ENCODE measurements at regions not wholly inside any gene's neighbourhood (a gene's known extent, or its start where the extent isn't known, plus 50 kb on each side); places are given as distances from the start of the nearest gene placed in this dataset.
"Not testable (repeated sequence)": the region's sequence is repeated elsewhere in the genome, so short reads cannot be mapped to it uniquely, and the experiment has no call there.

DNA sequence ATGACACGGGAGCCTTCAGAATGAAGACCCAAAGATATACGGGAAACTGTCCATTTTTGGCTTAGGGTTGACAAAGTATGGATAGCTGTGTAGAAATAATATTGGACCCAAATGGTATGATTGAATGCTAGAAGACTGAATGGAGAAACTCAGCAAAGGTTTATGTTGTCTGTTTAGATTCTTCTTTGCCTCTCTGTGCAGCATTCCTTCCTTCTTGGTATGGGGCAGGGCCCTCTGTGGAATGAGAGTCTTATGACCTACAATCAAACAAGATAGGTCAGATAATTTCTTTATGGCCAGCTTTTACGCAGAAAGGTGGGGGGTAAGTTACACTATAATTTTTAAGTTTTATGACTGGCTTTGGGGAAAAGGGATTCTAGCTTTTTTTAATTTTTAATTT is 124.3 kb downstream of the PCDH10 start:
- TF ChIP-seq FOSL2 (IDR thresholded peaks at IDR 0.05) (no peak), FOSL2 (CRISPR knock-in tag; IDR thresholded peaks at IDR 0.05) (no peak), CEBPB (IDR thresholded peaks at IDR 0.05) (no peak)
- TF ChIP-seq, protein P1, sequence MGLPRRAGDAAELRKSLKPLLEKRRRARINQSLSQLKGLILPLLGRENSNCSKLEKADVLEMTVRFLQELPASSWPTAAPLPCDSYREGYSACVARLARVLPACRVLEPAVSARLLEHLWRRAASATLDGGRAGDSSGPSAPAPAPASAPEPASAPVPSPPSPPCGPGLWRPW (IDR thresholded peaks at IDR 0.05) = no peak
- TF ChIP-seq, protein P2, sequence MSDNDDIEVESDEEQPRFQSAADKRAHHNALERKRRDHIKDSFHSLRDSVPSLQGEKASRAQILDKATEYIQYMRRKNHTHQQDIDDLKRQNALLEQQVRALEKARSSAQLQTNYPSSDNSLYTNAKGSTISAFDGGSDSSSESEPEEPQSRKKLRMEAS (IDR thresholded peaks at IDR 0.05) = no peak
- Histone ChIP-seq H3K4me2 (no peak overlapping the region), H3K27ac (no peak overlapping the region), H3K9me3 (no peaks in the 10 kb centered on the region), H3K4me3 (no peak overlapping the region), H3K4me1 (no peaks in the 10 kb centered on the region)
- FAIRE-seq = no peak
- DNase-seq (ENCODE audit: low read depth in 1 of 2, low spot score in 1 of 2) = no peak
- no peak for ATAC-seq
- WGBS (ENCODE audit: missing lambda C conversion rate) = 61% methylated on average over 3 of the region's 3 CpGs
- ChIA-PET CTCF (no interaction called here), POLR2A (no interaction called here)

DNA sequence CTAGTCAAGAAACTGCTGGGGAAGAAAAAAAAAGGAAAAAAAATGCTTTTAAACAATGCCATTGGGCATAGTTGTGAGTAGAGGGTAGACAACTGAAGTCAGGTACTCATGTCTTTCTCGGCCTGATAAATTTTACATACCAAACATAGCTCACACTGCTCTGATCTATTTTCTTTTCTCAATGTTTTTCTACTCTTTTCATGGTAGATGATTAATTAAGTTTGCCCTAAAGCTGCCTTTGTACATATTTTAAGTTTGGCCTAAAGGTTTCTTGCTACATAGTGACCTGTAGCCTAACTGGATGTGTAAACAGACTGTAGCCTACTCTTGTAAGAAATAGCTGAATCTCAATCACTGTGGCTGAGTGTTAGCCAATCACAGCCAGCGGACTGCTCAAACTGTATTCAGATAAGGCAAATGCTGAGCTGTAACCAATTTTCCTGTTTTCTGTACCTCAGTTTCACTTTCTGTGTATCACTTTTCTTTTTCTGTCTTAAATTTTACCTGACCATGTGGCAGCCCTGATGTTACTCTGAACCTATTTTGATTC is 121.0 kb downstream of the PCDH10 start:
- FAIRE-seq (no peak), ATAC-seq (no peak), DNase-seq (ENCODE audit: low read depth in 1 of 2, low spot score in 1 of 2) (no peak)
- 59% methylated on average over 2 of the region's 2 CpGs for WGBS (ENCODE audit: missing lambda C conversion rate)
- ChIA-PET CTCF (no interaction called here), POLR2A (no interaction called here)
- Histone ChIP-seq H3K9me3 (no peaks in the 10 kb centered on the region), H3K4me3 (no peak overlapping the region), H3K4me1 (no peaks in the 10 kb centered on the region), H3K4me2 (no peak overlapping the region), H3K27ac (no peak overlapping the region)
- TF ChIP-seq, protein P3, sequence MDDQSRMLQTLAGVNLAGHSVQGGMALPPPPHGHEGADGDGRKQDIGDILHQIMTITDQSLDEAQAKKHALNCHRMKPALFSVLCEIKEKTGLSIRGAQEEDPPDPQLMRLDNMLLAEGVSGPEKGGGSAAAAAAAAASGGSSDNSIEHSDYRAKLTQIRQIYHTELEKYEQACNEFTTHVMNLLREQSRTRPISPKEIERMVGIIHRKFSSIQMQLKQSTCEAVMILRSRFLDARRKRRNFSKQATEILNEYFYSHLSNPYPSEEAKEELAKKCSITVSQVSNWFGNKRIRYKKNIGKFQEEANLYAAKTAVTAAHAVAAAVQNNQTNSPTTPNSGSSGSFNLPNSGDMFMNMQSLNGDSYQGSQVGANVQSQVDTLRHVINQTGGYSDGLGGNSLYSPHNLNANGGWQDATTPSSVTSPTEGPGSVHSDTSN (IDR thresholded peaks at IDR 0.05) = no peak
- TF ChIP-seq HOXA7 (CRISPR knock-in tag; IDR thresholded peaks at IDR 0.05) (no peak), EHF (CRISPR knock-in tag; IDR thresholded peaks at IDR 0.05) (no peak), CEBPB (IDR thresholded peaks at IDR 0.05) (no peak), CHD2 (IDR thresholded peaks at IDR 0.05; ENCODE audit: low read length, partially characterized antibody) (no peak), SMC3 (IDR thresholded peaks at IDR 0.05) (no peak), POLR2AphosphoS2 (conservative IDR thresholded peaks at IDR 0.05; ENCODE audit: low read length) (no peak), MYC (IDR thresholded peaks at IDR 0.05; ENCODE audit: borderline replicate concordance, low read length) (no peak), CBX2 (IDR thresholded peaks at IDR 0.05; ENCODE audit: borderline replicate concordance, low read depth) (no peak), CBX8 (IDR thresholded peaks at IDR 0.05) (no peak), HEYL (CRISPR knock-in tag; IDR thresholded peaks at IDR 0.05) (no peak), RAD21 (conservative IDR thresholded peaks at IDR 0.05 in 1 of 2, IDR thresholded peaks at IDR 0.05 in 1 of 2) (no peak), RFX5 (IDR thresholded peaks at IDR 0.05) (no peak)
- TF ChIP-seq, protein P4, sequence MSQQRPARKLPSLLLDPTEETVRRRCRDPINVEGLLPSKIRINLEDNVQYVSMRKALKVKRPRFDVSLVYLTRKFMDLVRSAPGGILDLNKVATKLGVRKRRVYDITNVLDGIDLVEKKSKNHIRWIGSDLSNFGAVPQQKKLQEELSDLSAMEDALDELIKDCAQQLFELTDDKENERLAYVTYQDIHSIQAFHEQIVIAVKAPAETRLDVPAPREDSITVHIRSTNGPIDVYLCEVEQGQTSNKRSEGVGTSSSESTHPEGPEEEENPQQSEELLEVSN (IDR thresholded peaks at IDR 0.05; ENCODE audit: borderline replicate concordance, low read depth) = no peak

DNA sequence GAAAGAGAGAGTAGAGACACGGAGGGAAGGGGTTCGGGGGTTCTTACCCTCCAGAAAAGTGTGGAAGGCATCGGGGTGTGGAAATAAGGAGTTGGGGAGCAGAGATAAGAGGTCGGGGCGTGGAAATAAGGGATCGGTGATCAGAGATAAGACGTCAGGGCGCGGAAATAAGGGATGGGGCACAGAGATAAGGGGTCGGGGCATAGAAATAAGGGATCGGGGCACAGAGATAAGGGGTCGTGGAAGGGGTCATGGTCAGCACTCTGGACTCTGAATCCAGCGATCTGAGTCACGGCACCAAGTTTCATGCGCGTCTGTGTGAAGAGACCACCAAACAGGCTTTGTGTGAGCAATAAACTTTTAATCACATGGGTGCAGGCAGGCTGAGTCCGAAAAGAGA is 119.1 kb downstream of the PCDH10 start:
- TF ChIP-seq, protein P2 (IDR thresholded peaks at IDR 0.05) = no peak
- TF ChIP-seq POLR2A (IDR thresholded peaks at IDR 0.05; ENCODE audit: low read length) (no peak), JUN (IDR thresholded peaks at IDR 0.05) (no peak), GATA3 (IDR thresholded peaks at IDR 0.05; ENCODE audit: borderline replicate concordance) (no peak)
- H3K4me3 ChIP-seq = no peak overlapping the region
- H3K4me1 ChIP-seq = no peaks in the 10 kb centered on the region
- FAIRE-seq = no peak
- H3K9me3 ChIP-seq = no peaks in the 10 kb centered on the region
- CTCF ChIA-PET = no interaction called here
- POLR2A ChIA-PET = no interaction called here
- H3K4me2 ChIP-seq = no peak overlapping the region
- 62% methylated on average over 17 of the region's 17 CpGs for WGBS (ENCODE audit: missing lambda C conversion rate)
- ATAC-seq = no peak
- no peak overlapping the region for H3K27ac ChIP-seq
- DNase-seq (ENCODE audit: low read depth in 1 of 2, low spot score in 1 of 2) = no peak

DNA sequence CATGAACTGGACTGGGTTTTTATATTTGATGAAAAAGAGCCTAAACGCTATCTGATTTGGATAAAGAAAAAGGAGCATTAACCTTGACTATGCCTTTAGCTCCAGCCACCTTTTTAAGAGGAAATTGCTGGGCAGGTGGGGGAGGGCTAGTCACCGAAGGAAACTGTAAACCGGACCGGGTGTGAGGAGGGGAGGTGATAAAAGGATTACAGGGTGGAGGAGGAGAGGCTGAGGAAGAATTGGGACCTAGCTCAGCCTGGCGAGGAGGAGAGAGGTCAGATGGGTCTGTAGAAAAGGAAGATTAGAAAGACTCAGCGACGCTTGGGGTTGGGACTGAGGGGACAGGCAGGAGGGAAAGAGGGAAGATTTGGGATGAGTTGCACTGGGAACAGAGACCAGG is 118.4 kb downstream of the PCDH10 start:
- 86% methylated on average over 7 of the region's 7 CpGs for WGBS (ENCODE audit: missing lambda C conversion rate)
- H3K4me2 ChIP-seq; H3K27ac ChIP-seq; H3K9me3 ChIP-seq; ATAC-seq; DNase-seq (ENCODE audit: low read depth in 1 of 2, low spot score in 1 of 2); H3K4me1 ChIP-seq; CTCF ChIA-PET; POLR2A ChIA-PET; FAIRE-seq; H3K4me3 ChIP-seq: not testable (repeated sequence)

DNA sequence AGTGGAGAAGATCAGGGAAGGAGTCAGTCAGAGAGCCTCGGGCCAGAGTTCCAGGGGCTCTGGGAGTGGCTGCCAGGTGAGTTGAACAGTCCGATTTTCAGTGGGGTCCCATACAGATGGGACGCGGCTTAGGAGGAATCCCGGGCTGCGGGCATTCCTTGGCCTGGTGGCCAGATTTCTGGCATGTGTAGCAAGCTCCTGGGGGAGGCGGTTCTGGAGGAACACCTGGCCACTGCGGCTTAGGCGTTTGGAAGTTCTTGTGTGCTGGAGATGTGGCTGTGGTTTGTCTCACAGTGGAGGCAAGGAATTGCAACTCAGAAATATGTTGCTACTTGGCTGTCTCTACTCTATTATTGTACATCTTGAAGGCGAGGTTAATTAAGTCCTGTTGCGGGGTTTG is 117.9 kb downstream of the PCDH10 start:
- DNase-seq (ENCODE audit: low read depth in 1 of 2, low spot score in 1 of 2); CTCF ChIA-PET; FAIRE-seq; POLR2A ChIA-PET; H3K27ac ChIP-seq; ATAC-seq; H3K4me1 ChIP-seq; H3K9me3 ChIP-seq; H3K4me2 ChIP-seq; H3K4me3 ChIP-seq: not testable (repeated sequence)
- 61% methylated on average over 5 of the region's 11 CpGs for WGBS (ENCODE audit: missing lambda C conversion rate)

DNA sequence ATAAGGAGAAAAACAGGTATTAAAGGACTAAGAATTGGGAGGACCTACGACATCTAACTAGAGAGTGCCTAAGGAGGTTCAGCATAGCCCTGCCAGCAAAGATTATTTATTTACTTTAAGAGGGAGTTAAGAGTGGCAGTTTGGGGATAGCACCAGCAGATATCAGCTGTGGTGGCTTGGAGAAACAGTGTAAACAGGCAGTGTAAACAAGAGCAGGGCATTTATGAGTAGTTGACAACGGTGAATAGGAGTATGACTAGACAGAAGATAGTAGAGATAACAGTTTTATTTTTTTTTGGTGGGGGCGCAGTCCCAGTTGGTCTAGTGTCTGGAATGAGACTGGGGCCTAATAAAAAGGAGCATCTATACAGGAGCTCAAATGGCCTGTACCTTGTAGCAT is 115.2 kb downstream of the PCDH10 start:
- ATAC-seq; POLR2A ChIA-PET; FAIRE-seq; H3K4me2 ChIP-seq; CTCF ChIA-PET; H3K4me3 ChIP-seq; H3K9me3 ChIP-seq; H3K4me1 ChIP-seq; DNase-seq (ENCODE audit: low read depth in 1 of 2, low spot score in 1 of 2); H3K27ac ChIP-seq: not testable (repeated sequence)
- WGBS (ENCODE audit: missing lambda C conversion rate) = 44% methylated on average over 3 of the region's 3 CpGs

Measured in A549 (cell line).